HG03159 (cell line): ENCODE measurements at regions not wholly inside any gene's neighbourhood (a gene's known extent, or its start where the extent isn't known, plus 50 kb on each side); places are given as distances from the start of the nearest gene placed in this dataset.
"Not testable (repeated sequence)": the region's sequence is repeated elsewhere in the genome, so short reads cannot be mapped to it uniquely, and the experiment has no call there.

ENCODE experiments used
- ATAC-seq: cut with Tn5 transposase; IDR thresholded peaks from one replicate; pipeline ENCODE4 v1.9.1; 2021; ENCODE audit warnings: mild to moderate bottlenecking, moderate library complexity; ENCODE audit not compliant: unreplicated experiment

GRCh38 chr14:84959851-84960520 lies 570.0 kb upstream of the FLRT2 start:
- no peak for ATAC-seq

GRCh38 chr14:84961637-84962036 lies 568.3 kb upstream of the FLRT2 start:
- ATAC-seq, result no peak

GRCh38 chr14:84963518-84963917 lies 566.4 kb upstream of the FLRT2 start:
- no peak for ATAC-seq

GRCh38 chr14:84965279-84965678 lies 564.7 kb upstream of the FLRT2 start:
- ATAC-seq, result no peak

GRCh38 chr14:84969501-84969900 lies 560.4 kb upstream of the FLRT2 start:
- no peak for ATAC-seq

GRCh38 chr14:84975241-84975902 lies 554.6 kb upstream of the FLRT2 start:
- no peak for ATAC-seq

- ATAC-seq, result no peak
These were observed 553.1 kb upstream of the FLRT2 start for GRCh38 chr14:84976805-84977204.

GRCh38 chr14:84987042-84987441 lies 542.9 kb upstream of the FLRT2 start:
- no peak for ATAC-seq

GRCh38 chr14:84988357-84988756 lies 541.6 kb upstream of the FLRT2 start:
- ATAC-seq, result no peak

- ATAC-seq, result no peak
These were observed 538.9 kb upstream of the FLRT2 start for GRCh38 chr14:84991021-84991420.

GRCh38 chr14:84998216-84998615 lies 531.7 kb upstream of the FLRT2 start:
- ATAC-seq, result no peak

GRCh38 chr14:85002846-85003245 lies 527.1 kb upstream of the FLRT2 start:
- ATAC-seq, result no peak

GRCh38 chr14:85003805-85004204 lies 526.1 kb upstream of the FLRT2 start:
- no peak for ATAC-seq

GRCh38 chr14:85009506-85009905 lies 520.4 kb upstream of the FLRT2 start:
- ATAC-seq, result no peak

GRCh38 chr14:85010186-85010585 lies 519.8 kb upstream of the FLRT2 start:
- no peak for ATAC-seq

- ATAC-seq, result no peak
These were observed 513.4 kb upstream of the FLRT2 start for GRCh38 chr14:85016496-85016895.

GRCh38 chr14:85023866-85024265 lies 506.1 kb upstream of the FLRT2 start:
- not testable (repeated sequence) for ATAC-seq

- ATAC-seq, result no peak
These were observed 505.0 kb upstream of the FLRT2 start for GRCh38 chr14:85024931-85025330.

GRCh38 chr14:85027681-85028370 lies 502.1 kb upstream of the FLRT2 start:
- no peak for ATAC-seq

- no peak for ATAC-seq
These were observed 492.5 kb upstream of the FLRT2 start for GRCh38 chr14:85037411-85037810.

- no peak for ATAC-seq
These were observed 491.2 kb upstream of the FLRT2 start for GRCh38 chr14:85038526-85039352.

GRCh38 chr14:85039353-85039626 lies 490.7 kb upstream of the FLRT2 start:
- ATAC-seq, result no peak
